ENCODE measurements at regions not wholly inside any gene's neighbourhood (a gene's known extent, or its start where the extent isn't known, plus 50 kb on each side); places are given as distances from the start of the nearest gene placed in this dataset.
A peak's percentile ranks its signal among the peaks of the same experiment; 100 is the strongest.

GRCh38 chr2:12584338-12584737 is 132.4 kb upstream of the TRIB2 start:
- no peak for DNase-seq (ENCODE audit: low read depth)

DNA sequence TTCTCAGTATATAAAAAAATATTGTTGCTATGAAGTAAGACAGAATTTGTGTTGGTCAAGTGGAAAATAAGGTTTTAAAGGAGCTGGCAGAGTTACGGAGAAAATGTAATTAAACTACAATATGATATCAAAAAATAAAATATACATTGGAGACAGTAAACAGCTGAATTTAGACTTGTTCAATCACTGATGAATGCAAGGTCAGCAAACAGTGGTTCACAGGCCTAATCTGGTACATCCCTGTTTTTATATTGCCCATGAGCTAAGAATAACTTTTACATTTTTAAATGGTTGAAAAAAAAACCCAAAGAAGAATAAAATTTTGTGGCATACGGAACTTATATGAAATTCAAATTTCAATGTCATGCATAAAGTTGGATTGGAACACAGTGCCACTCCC is 131.0 kb upstream of the TRIB2 start:
- DNase-seq (ENCODE audit: low read depth): no peak

DNA sequence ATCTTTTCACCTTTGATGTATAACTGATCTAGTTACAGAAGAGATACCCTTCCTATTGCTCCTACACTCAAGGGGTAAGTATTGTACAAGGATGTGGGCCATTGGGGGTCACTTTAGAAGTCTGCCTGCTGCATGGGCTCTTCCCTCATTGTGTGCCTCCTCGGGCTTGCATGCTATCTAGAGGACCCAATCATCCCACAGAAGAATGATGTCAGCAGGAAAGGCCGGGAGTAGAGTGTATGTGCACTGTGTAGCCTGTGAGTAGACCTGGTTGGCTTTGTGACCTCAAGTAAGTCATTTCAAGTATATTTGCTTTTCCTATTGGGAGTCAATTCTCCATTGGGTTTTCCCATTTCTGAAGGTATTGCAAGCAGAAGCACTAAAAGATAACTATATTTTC is 129.5 kb upstream of the TRIB2 start:
- DNase-seq (ENCODE audit: low read depth): no peak

DNA sequence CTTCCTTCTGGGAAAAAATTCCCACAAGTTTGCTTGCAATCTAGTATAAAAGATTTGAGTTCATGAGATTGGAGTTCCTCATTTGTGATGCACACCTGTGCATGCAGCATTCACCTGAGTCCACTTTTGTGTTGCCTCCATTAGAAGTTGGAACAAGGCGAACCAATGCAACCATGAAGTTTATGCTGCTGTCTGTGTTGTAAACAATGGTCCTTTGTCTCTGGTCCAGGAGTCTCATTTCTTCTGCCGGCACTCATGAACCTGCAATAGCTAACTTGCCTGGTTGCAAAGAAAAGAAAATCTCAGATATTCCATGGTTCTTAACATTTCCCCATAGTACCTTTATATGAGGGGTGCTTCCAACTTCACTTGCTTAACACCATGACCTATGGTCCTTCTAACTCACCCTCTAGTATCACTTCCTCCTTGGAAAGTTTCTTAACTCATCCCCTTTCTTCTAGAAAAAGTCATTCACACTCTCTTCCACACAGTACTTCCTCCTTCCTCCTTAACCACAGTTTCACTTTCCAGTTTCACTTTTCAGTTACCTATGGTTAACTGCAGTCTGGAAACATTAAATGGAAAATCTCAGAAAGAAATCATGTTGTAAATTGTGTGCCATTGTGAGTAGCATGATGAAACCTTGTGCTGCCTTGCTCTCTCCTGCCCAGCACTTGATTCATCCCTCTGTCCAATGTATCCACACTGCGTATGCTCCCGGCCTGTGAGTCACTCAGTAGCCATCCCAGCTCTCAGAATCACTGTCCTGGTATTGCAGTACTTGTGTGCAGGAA is 128.8 kb upstream of the TRIB2 start:
- DNase-seq (ENCODE audit: low read depth): peak; percentile 83

GRCh38 chr2:12588986-12589385 is 127.8 kb upstream of the TRIB2 start:
- DNase-seq (ENCODE audit: low read depth): no peak

DNA sequence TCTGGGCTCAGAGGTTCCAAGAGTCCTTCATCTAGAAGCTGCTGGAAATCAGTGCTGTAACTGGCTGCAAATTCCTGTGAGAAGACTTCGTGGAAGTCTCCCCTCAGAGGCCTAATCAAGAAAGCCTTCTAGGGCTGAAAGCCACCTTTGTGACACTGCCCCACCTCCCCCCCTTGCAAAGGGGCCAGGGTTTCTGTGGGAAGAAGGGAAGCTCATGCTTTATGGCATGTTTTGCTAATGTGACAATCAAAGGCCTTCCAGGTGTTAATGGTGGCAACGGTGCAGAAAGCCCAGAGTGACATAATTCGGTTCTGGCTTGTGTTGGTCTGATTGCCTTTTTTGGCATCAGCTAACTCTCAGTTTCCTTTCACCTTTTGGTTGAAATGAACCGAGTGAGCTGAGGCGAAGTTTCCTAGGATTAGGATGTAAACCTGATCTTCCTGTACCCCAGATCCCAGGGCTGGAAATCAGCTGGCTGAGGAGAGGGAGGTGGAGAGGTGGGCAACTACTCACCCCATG is 126.9 kb upstream of the TRIB2 start:
- no peak for DNase-seq (ENCODE audit: low read depth)

- DNase-seq (ENCODE audit: low read depth): no peak
Observed at GRCh38 chr2:12592296-12592695, 124.4 kb upstream of the TRIB2 start.

DNA sequence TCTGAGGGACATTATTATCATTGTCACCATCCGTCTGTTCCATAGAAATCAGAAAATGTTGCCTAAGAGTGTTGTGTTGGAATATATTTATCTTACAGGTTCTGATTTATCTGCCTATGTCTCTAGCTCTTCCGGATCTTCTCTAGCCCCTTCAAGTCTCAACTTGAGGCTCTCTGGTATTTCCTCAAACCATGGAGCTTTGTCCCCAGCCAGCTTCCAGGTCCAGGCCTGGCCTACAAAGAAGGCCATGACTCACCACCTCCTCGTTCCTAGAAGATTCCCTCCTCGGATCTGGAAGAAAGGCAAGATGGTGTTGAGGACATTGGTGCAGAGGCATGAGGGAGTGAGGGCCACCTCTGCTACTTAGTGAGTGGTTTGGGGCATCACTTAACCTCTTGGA is 122.1 kb upstream of the TRIB2 start:
- DNase-seq (ENCODE audit: low read depth): no peak

GRCh38 chr2:12596771-12597170 is 120.0 kb upstream of the TRIB2 start:
- no peak for DNase-seq (ENCODE audit: low read depth)

DNA sequence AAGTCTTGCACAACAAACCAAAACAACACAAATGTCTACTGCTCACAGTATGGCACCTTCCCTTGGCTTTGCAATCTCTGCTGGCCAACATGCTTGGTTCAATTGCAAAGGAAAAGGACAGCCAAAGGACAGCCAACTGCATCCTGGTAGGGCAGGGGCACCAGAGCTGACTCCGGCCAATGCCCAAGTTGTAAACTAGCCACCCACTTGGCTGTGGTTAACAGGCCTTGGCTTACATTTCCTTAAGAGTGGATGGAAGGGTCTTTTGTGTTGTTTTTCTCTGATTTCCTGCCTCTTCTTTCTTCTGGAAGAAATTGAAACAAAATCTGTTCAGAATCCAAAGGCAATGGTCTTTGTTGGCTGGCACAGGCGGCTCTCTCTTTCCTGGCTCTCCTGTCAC is 119.1 kb upstream of the TRIB2 start:
- DNase-seq (ENCODE audit: low read depth): no peak

GRCh38 chr2:12602661-12603060 is 114.1 kb upstream of the TRIB2 start:
- DNase-seq (ENCODE audit: low read depth): no peak

DNA sequence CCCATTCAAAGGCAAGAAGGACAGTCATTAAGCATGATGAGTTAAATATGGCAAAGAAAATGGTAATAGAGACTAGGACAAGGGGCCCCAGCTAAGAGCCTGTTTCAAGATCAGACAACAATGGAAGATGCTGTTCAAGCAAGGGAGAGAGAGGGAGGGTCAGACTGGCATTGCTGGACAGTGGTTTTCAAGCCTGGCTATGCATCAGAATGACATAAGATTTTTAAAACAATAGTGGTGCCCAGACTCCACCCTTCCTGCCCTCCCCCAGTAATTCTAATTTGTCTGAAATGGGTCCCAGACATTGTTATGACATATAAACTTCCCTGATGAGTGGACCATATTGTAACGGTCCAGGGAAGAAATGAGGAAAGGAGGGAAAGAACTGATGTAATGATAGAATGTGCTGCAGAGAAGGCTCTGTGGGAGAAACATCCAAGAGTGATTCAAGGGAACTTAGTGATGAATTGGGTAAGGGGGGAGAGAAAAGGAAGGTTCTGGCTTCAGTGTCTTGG is 112.9 kb upstream of the TRIB2 start:
- no peak for DNase-seq (ENCODE audit: low read depth)

GRCh38 chr2:12604341-12604740 is 112.4 kb upstream of the TRIB2 start:
- no peak for DNase-seq (ENCODE audit: low read depth)

- no peak for DNase-seq (ENCODE audit: low read depth)
Observed at GRCh38 chr2:12605366-12605765, 111.4 kb upstream of the TRIB2 start.

GRCh38 chr2:12605936-12606335 is 110.8 kb upstream of the TRIB2 start:
- DNase-seq (ENCODE audit: low read depth): no peak

GRCh38 chr2:12606472-12607000 is 110.2 kb upstream of the TRIB2 start:
- DNase-seq (ENCODE audit: low read depth): peak; percentile 53

- DNase-seq (ENCODE audit: low read depth): no peak
Observed at GRCh38 chr2:12607971-12608370, 108.8 kb upstream of the TRIB2 start.

GRCh38 chr2:12610314-12610713 is 106.4 kb upstream of the TRIB2 start:
- DNase-seq (ENCODE audit: low read depth): no peak

- DNase-seq (ENCODE audit: low read depth): no peak
Observed at GRCh38 chr2:12612168-12612567, 104.6 kb upstream of the TRIB2 start.

GRCh38 chr2:12612671-12613070 is 104.1 kb upstream of the TRIB2 start:
- DNase-seq (ENCODE audit: low read depth): no peak

DNA sequence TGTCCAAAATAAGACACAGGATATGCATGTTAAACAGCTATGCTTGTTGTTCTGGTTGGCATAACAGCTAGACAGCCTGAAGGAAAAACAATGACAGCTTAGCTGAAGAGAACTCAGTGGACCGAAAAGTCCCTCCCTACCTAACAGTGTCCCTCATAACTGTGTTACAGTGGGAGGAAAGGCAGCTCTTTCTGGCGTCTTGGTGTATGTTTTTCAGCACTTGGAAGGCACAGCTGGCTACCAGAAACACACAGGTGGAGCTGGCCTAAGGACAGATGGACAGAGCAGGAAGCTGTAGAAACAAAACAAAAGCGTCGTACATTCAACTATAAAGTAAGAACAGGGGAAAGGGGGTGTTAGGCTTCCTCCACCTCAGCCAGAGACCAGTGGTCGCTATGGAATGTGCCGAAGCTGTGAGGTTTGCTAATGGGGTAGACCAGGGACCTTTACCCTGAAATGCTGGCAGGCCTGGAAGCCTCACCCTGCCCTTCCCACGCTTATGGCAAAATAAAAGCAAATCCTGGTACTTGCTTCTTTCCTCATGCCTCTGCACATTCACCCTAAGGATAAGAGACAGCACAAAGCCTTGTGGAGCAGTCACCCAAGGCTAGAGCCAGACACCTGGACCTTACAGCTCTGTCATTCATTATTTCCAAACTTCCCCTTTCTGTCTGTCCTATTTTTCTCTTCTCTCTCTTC is 103.5 kb upstream of the TRIB2 start:
- no peak for DNase-seq (ENCODE audit: low read depth)

GRCh38 chr2:12615509-12615908 is 101.2 kb upstream of the TRIB2 start:
- no peak for DNase-seq (ENCODE audit: low read depth)

Measured in LHCN-M2 (cell line).